Activated T-helper 2 cell treated with anti-CD3 and anti-CD28 coated beads, Interferon-gamma antibody, Interleukin-2, Interleukin-4, amounts not matched to agents 10 μg/mL and 5 μg/mL and 100 μg/mL, durations not matched to agents 14 hours and 24 hours and 36 hours (primary cell): ENCODE measurements at regions not wholly inside any gene's neighbourhood (a gene's known extent, or its start where the extent isn't known, plus 50 kb on each side); places are given as distances from the start of the nearest gene placed in this dataset.

Experiments
- DNase-seq: peaks from one replicate; pipeline ENCODE4 v3.0.0; 2021; ENCODE audit warnings: low spot score
- H3K27ac Mint-ChIP-seq: one replicate; pipeline ENCODE4 v1.8.0; 2021; ENCODE audit warnings: mixed read lengths
- H3K27me3 Mint-ChIP-seq: one replicate; pipeline ENCODE4 v1.8.0; 2021; ENCODE audit warnings: low read depth, mixed read lengths
- H3K36me3 Mint-ChIP-seq: one replicate; pipeline ENCODE4 v1.8.0; 2021; ENCODE audit warnings: low read depth, mixed read lengths
- H3K4me1 Mint-ChIP-seq: one replicate; pipeline ENCODE4 v1.8.0; 2021; ENCODE audit warnings: low read depth, mixed read lengths
- H3K4me3 Mint-ChIP-seq: one replicate; pipeline ENCODE4 v1.8.0; 2021; ENCODE audit warnings: low read depth, mild to moderate bottlenecking, moderate library complexity, mixed read lengths
- H3K9me3 Mint-ChIP-seq: one replicate; pipeline ENCODE4 v1.8.0; 2021; ENCODE audit warnings: mixed read lengths
- intact Hi-C: fragments of 100-400 bp; cut with micrococcal nuclease; formaldehyde crosslinking; loops from one replicate; pipeline ENCODE4 v1.15.1; 2023

DNA sequence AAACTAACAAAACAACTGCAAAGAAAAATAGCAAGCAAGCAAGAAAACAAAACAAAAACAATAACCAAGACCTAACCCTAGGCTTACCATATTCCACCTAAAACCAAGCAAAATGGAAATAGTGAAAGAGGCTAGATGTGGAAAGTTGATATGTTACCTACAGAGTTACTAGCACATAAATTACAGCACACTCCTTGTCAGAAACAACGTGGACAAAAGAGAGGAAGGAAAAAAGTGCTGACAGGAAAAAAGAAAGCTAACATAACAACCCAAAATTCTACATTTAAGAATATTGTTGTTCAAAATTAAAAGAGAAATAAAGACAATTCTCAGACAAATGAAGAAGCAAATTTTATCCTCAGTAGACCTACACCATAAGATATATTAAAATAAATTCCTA lies 812.8 kb upstream of the NUDT12 start:
- H3K4me3 Mint-ChIP-seq = no peak overlapping the region
- DNase-seq = no peak
- intact Hi-C loops = no loop called here
- peaks cover 17% of the 10 kb centered on the region for H3K9me3 Mint-ChIP-seq
- no peak overlapping the region for H3K27ac Mint-ChIP-seq
- H3K27me3 Mint-ChIP-seq = no peaks in the 10 kb centered on the region
- no peaks in the 10 kb centered on the region for H3K4me1 Mint-ChIP-seq
- H3K36me3 Mint-ChIP-seq = no peaks in the 10 kb centered on the region

DNA sequence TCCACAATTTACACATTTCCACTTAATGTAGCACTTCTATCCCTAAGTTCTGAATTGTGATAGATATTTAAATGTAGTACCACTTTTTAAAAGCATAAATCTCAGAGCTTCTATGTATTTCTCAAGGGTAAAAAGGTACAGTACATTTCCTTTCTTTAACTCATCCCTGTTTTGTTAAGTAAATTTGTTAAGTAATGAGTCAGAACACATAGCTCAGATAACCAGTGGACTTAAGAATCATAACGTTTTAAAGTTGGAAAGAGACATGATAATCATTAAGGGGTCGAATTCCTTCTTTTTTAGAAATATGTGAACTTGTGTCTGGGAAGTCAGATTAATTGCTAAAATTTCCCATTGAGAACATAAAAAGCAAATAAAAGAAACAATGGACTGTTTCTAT lies 810.2 kb upstream of the NUDT12 start:
- H3K27ac Mint-ChIP-seq = no peak overlapping the region
- H3K27me3 Mint-ChIP-seq = no peaks in the 10 kb centered on the region
- no peak for DNase-seq
- intact Hi-C loops = no loop called here
- no peak overlapping the region for H3K4me3 Mint-ChIP-seq
- no peaks in the 10 kb centered on the region for H3K36me3 Mint-ChIP-seq
- no peaks in the 10 kb centered on the region for H3K4me1 Mint-ChIP-seq
- H3K9me3 Mint-ChIP-seq = peaks cover 29% of the 10 kb centered on the region

DNA sequence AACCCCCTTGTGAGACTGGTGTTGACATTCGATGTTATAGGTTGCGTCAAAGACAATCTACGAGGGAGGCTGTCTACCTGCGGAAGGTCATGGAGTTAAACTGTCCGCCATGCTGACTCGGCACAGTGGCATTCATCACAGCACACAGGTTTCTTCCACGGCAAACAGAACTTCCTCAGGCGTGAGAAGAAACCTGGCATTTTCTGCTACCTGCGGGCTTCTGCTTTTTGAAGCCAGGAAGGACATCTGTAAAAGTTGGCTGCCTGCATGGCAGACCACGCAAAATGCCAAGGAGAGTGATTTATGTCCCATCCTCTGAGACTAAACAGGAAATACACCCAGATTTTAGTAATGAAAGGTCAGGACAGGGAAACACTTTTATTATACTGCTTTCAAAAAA lies 809.8 kb upstream of the NUDT12 start:
- H3K27me3 Mint-ChIP-seq = no peaks in the 10 kb centered on the region

DNA sequence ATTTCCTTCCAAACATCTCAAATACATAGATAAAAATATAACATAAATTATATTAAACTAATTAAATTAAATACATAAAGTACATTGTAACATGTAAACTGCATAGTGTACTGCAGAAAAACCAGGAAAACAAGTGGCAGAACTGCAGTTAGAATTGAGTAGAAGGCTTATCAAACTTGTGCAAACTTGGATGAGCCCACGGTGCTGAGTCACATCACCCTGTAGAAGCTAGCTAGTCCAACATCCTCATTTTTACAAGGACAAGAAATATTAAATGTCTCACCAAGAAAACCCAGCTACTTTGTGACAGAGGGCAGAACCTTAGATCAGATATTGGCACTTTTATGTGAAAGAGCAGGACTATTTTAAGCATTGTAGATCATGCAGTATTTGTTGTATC lies 807.9 kb upstream of the NUDT12 start:
- Mint-ChIP-seq H3K27me3 (no peaks in the 10 kb centered on the region), H3K4me3 (no peak overlapping the region), H3K9me3 (peaks cover 39% of the 10 kb centered on the region), H3K4me1 (no peaks in the 10 kb centered on the region), H3K27ac (no peak overlapping the region), H3K36me3 (no peaks in the 10 kb centered on the region)
- no peak for DNase-seq
- intact Hi-C loops = no loop called here

More for the DNA sequence above, 809.8 kb upstream of the NUDT12 start:
- no peaks in the 10 kb centered on the region for H3K36me3 Mint-ChIP-seq
- H3K9me3 Mint-ChIP-seq = peaks cover 31% of the 10 kb centered on the region
- intact Hi-C loops = no loop called here
- H3K27ac Mint-ChIP-seq = no peak overlapping the region
- DNase-seq = no peak
- H3K4me1 Mint-ChIP-seq = no peaks in the 10 kb centered on the region
- no peak overlapping the region for H3K4me3 Mint-ChIP-seq

DNA sequence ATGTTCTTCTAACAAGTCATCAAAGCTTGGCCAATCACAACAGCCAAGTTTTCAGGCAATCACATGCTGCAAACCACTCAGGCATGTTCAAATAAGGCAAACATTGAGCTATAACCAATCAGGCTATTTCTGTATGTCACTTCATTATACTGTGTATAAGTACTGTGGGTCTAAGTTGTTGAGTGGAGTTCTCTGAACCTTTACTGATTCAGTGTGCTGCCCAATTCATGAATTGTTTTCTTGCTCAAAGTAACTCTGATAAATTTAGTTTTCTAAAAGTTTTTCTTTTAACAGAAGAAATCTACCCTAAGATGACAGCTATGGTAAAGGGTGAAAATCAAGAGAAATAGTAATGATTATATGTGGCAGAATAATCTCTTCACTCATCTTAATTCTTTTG lies 805.4 kb upstream of the NUDT12 start:
- no peak overlapping the region for H3K4me3 Mint-ChIP-seq
- DNase-seq = no peak
- intact Hi-C loops = no loop called here
- no peaks in the 10 kb centered on the region for H3K4me1 Mint-ChIP-seq
- H3K36me3 Mint-ChIP-seq = no peaks in the 10 kb centered on the region
- H3K27ac Mint-ChIP-seq = no peak overlapping the region
- H3K27me3 Mint-ChIP-seq = no peaks in the 10 kb centered on the region
- H3K9me3 Mint-ChIP-seq = peaks cover 38% of the 10 kb centered on the region

DNA sequence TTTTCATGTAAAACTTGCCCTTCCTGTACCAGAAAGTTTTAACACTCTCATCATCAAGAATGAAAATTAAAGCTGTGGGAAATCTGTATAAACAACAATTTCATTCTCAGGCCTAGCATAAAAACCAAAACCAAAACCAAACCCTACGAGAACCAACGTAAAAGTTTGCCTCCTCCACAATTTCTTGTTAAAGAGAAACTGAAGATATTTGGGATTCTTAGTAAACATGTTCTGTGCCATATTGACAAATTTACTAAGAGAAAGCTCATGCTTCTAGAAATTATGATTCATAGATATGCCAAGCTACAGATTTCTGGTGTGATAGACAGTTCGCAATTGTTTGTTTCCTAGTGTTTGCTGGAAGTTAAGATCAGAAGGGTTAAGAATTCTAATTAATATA lies 801.0 kb upstream of the NUDT12 start:
- Mint-ChIP-seq H3K27me3 (no peaks in the 10 kb centered on the region), H3K4me3 (no peak overlapping the region), H3K36me3 (no peaks in the 10 kb centered on the region), H3K27ac (no peak overlapping the region), H3K9me3 (peaks cover 20% of the 10 kb centered on the region), H3K4me1 (no peaks in the 10 kb centered on the region)
- intact Hi-C loops = no loop called here
- no peak for DNase-seq

DNA sequence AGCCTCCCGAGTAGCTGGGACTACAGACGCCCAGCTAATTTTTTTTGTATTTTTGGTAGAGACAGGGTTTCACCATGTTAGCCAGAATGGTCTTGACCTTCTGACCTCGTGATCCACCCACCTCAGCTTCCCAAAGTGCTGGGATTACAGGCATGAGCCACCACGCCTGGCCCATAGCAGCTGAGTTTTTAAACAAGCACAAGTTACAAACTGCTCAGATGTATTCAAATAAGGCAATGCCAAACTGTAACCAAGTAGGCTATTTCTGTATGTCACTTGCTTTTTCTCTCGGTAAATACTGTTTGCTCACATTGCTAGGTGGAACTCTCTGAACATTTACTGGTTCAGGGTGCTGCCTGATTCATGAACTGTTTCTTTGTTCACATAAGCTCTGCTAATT lies 799.3 kb upstream of the NUDT12 start:
- intact Hi-C loops = no loop called here
- Mint-ChIP-seq H3K36me3 (no peaks in the 10 kb centered on the region), H3K9me3 (peaks cover 16% of the 10 kb centered on the region), H3K27ac (no peak overlapping the region), H3K4me3 (no peak overlapping the region), H3K4me1 (no peaks in the 10 kb centered on the region), H3K27me3 (no peaks in the 10 kb centered on the region)
- DNase-seq = no peak

DNA sequence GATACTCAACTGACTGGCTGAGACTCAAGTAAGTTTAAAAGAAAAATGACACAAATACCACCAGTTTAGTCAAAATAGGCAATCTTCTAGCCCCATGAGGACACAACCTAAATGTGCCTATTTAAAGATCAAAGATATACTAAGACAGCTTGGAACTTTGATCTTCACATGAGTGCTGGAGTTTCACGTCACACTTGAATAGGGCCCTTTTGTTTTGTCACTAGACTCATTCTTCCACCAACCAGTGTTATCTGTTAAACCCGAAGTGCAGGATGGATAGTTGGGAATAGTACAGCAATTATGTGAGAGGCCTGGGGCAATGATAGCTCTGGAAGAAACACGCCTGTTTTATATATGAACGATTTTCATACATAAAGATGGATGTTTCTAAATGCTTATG lies 792.8 kb upstream of the NUDT12 start:
- intact Hi-C loops = no loop called here
- no peak overlapping the region for H3K4me3 Mint-ChIP-seq
- no peaks in the 10 kb centered on the region for H3K27me3 Mint-ChIP-seq
- DNase-seq = no peak
- H3K27ac Mint-ChIP-seq = no peak overlapping the region
- peaks cover 5% of the 10 kb centered on the region for H3K9me3 Mint-ChIP-seq
- H3K4me1 Mint-ChIP-seq = no peaks in the 10 kb centered on the region
- no peaks in the 10 kb centered on the region for H3K36me3 Mint-ChIP-seq

DNA sequence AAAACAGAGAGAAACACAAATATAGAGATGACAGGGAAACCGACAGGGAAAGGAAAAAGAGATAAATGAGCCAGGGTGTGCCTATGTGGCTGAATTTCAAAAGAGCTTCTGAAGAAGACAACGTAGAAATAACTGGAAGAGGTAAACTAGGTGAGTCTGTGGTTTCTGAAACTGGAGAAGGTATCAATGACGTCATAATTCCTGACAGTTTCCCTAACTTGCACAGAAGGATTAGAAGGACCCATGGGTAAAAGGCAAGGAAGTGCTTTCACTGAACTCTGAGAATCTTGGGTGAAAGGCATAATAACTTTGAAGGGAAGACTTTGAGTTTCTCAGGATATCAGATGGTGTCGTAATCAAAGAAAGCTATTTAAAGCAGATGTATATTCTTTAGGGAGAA lies 790.8 kb upstream of the NUDT12 start:
- DNase-seq = no peak
- Mint-ChIP-seq H3K27ac (no peak overlapping the region), H3K27me3 (no peaks in the 10 kb centered on the region), H3K9me3 (peaks cover 9% of the 10 kb centered on the region), H3K4me1 (no peaks in the 10 kb centered on the region), H3K36me3 (no peaks in the 10 kb centered on the region), H3K4me3 (no peak overlapping the region)
- intact Hi-C loops = no loop called here

DNA sequence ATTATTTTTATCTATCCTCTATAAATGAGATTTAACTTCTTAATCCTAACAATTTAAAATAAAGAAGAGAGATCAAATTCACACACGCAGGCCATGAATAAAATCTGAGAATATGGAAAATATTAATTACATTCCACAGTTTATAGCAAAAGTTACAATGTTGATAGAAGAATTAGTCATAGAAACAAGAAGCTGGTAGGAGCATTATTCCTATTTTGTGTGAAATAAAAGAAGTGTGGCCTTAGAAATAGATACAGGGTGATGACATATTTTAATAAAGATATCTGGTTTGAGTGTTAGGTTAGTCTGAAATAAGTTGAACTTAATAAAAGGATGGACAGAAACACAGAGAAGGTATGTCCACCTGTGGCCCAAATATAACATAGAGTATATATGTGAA lies 790.4 kb upstream of the NUDT12 start:
- Mint-ChIP-seq H3K9me3 (peaks cover 9% of the 10 kb centered on the region), H3K27ac (no peak overlapping the region), H3K4me1 (no peaks in the 10 kb centered on the region), H3K27me3 (no peaks in the 10 kb centered on the region), H3K36me3 (no peaks in the 10 kb centered on the region), H3K4me3 (no peak overlapping the region)
- DNase-seq = no peak
- intact Hi-C loops = no loop called here

DNA sequence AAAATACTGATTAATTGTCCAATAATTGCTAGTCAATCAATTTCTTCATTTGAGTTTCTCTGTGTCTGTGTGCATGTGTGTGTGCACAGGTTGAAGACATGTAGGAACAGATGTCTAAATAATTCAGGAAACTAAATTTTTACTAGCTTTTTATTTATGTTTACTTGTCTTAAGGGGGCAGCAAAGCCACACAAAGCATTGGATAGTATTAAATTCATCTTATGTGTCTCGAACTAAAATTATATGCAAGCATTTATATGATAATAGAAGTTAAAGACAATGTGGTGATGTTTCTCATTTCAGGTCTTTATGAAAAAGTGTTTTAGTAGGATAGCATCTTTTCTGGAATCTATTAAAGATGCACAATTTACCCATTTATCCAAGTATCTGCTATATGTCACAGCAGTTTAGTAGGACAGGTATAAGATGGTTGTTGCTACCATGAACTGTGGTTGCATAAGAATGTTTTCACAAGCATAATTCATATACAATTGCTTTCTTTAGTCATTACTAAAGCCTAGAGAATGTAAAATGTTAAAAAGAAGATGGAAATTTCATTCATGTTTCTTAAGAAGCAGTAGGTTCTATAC lies 784.6 kb upstream of the NUDT12 start:
- Mint-ChIP-seq H3K27me3 (no peaks in the 10 kb centered on the region), H3K4me3 (no peak overlapping the region), H3K9me3 (peaks cover 8% of the 10 kb centered on the region), H3K36me3 (no peaks in the 10 kb centered on the region), H3K4me1 (no peaks in the 10 kb centered on the region), H3K27ac (no peak overlapping the region)
- DNase-seq = no peak
- intact Hi-C loops = no loop called here

DNA sequence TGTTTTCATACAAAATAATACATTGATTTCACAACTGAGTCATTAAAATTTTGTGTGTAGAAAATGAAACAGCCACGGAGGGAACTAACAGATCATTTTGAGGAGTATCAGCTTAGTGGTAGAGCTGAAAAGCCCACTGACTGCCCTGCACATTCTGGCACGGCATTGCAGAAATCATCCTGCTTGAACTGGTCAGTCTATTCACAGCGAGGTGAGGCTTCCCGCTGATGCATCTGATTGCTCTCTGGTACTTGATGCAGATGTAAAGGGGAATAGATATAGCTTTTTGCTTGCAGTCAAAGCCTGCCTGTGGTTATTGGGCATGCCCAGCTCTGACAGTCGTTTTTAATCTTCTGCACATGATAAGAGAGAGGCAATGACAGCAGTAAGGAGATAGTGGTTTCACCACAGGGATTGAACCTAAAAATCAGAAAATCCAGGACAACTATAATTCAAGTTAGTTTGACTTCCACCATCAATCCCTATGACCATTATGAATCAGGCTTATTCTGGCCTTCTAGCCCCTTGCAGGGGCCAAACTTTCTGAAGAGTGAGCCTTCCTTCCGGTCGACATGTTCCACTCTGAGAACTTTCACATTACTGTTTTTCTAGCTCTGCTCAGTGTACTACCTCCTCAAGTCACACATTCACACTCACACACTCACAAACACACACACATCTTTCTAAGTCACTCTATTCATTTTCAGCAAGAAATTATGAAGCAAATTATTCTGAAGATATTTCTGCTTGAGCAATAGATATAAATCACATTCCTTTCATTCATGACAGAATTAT lies 782.8 kb upstream of the NUDT12 start:
- Mint-ChIP-seq H3K36me3 (no peaks in the 10 kb centered on the region), H3K27me3 (no peaks in the 10 kb centered on the region), H3K27ac (no peak overlapping the region), H3K4me1 (no peaks in the 10 kb centered on the region), H3K9me3 (peaks cover 8% of the 10 kb centered on the region), H3K4me3 (no peak overlapping the region)
- no peak for DNase-seq
- intact Hi-C loops = no loop called here

DNA sequence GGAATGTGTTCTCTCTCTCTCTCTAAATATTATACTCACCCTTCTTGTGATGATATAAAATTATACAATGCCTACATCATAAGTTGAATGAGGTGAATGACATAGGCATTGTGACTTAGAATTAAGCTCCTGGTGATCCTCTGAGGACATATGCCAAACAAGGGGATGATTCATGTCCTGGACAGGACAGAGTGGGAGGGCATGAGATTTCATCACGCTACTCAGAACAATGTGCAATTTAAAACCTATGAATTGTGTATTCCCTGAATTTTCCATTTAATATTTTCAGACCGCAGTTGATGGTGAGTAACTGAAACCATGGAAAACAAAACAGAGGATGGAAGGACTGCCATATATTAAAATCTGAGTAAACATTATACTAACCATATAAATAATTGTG lies 782.2 kb upstream of the NUDT12 start:
- intact Hi-C loops = no loop called here
- Mint-ChIP-seq H3K4me1 (no peaks in the 10 kb centered on the region), H3K27me3 (no peaks in the 10 kb centered on the region), H3K9me3 (peaks cover 8% of the 10 kb centered on the region), H3K36me3 (no peaks in the 10 kb centered on the region), H3K27ac (no peak overlapping the region), H3K4me3 (no peak overlapping the region)
- no peak for DNase-seq
